HEK293 (cell line): ENCODE measurements at regions not wholly inside any gene's neighbourhood (a gene's known extent, or its start where the extent isn't known, plus 50 kb on each side); places are given as distances from the start of the nearest gene placed in this dataset.

ENCODE experiments used
- CTCF ChIA-PET: fragments of 350-600 bp; formaldehyde crosslinking; extraction: SDS; loops from one replicate; lab custom pipeline; 2021; ENCODE audit warnings: antibody characterized with exemption; lab: Yijun Ruan, JAX
- POLR2A ChIA-PET: fragments of 300-600 bp; formaldehyde crosslinking; extraction: SDS; loops from one replicate; lab custom pipeline; 2020; ENCODE audit warnings: antibody characterized with exemption, inconsistent platforms; lab: Yijun Ruan, JAX
- H3K27ac ChIP-seq: fragments of 200-500 bp; sonication (Bioruptor generic); 2 replicates; pipeline ENCODE4 v1.5.1; 2014; ENCODE audit warnings: low read depth, low read length, control low read depth, inconsistent platforms; ENCODE audit errors: extremely low read depth
- H3K36me3 ChIP-seq, 2 experiments: fragments of 200-500 bp in 1 of 2; sonication (Bioruptor generic) in 1 of 2; 1 replicate in 1 of 2; 2 replicates in 1 of 2; pipeline ENCODE4 v1.5.1; 2014 to 2017; ENCODE audit warnings: inconsistent platforms in 2 of 2, low read length in 2 of 2; ENCODE audit not compliant: control insufficient read depth in 2 of 2, insufficient read depth in 1 of 2
- H3K4me1 ChIP-seq: fragments of 200-500 bp; sonication (Bioruptor generic); 2 replicates; pipeline ENCODE4 v1.5.1; 2014; ENCODE audit warnings: mild to moderate bottlenecking, low read length, inconsistent platforms; ENCODE audit not compliant: control insufficient read depth, insufficient read depth
- H3K4me3 ChIP-seq: 2 replicates; pipeline ENCODE4 v1.5.1; 2011; ENCODE audit warnings: low read depth, mild to moderate bottlenecking, control low read depth, low read length, moderate library complexity
- H3K9me3 ChIP-seq: fragments of 200-500 bp; sonication (Bioruptor generic); 2 replicates; pipeline ENCODE4 v1.5.1; 2014; ENCODE audit warnings: low read depth, low read length, inconsistent platforms; ENCODE audit not compliant: control insufficient read depth, insufficient read depth
- BCL11A ChIP-seq: fragments of 450-650 bp; formaldehyde crosslinking; IDR thresholded peaks from 2 replicates; pipeline ENCODE4 v1.5.1; 2016; ENCODE audit warnings: low read depth, missing biosample characterization, missing genetic modification characterization
- EGR2 ChIP-seq: fragments of 450-650 bp; formaldehyde crosslinking; IDR thresholded peaks from 2 replicates; pipeline ENCODE4 v1.5.1; 2016; ENCODE audit warnings: low read depth, missing biosample characterization, missing genetic modification characterization
- MEIS1 ChIP-seq: sonication (generic); formaldehyde crosslinking; IDR thresholded peaks from 2 replicates; pipeline ENCODE4 v1.8.1; 2022; ENCODE audit warnings: missing genetic modification reagents, mild to moderate bottlenecking, borderline replicate concordance
- PRDM10 ChIP-seq: fragments of 450-650 bp; formaldehyde crosslinking; IDR thresholded peaks from 2 replicates; pipeline ENCODE4 v1.5.1; 2016; ENCODE audit warnings: missing biosample characterization, missing genetic modification characterization
- PRDM6 ChIP-seq: fragments of 450-650 bp; formaldehyde crosslinking; IDR thresholded peaks from 2 replicates; pipeline ENCODE4 v1.5.1; 2017; ENCODE audit warnings: missing biosample characterization, missing genetic modification characterization
- SETDB1 ChIP-seq: IDR thresholded peaks from one replicate; pipeline ENCODE4 v1.6.1; 2017; ENCODE audit warnings: mild to moderate bottlenecking, low read length, moderate library complexity, mixed read lengths; ENCODE audit not compliant: insufficient read length
- ZBTB49 ChIP-seq: fragments of 450-650 bp; formaldehyde crosslinking; IDR thresholded peaks from 2 replicates; pipeline ENCODE4 v1.5.1; 2016; ENCODE audit warnings: missing biosample characterization, missing genetic modification characterization, low read depth
- ZFHX2 ChIP-seq: fragments of 450-650 bp; formaldehyde crosslinking; conservative IDR thresholded peaks from 2 replicates; pipeline ENCODE4 v1.5.1; 2016; ENCODE audit warnings: missing biosample characterization, missing genetic modification characterization
- ZNF114 ChIP-seq: fragments of 450-650 bp; formaldehyde crosslinking; IDR thresholded peaks from 2 replicates; pipeline ENCODE4 v1.5.0; 2017; ENCODE audit warnings: missing biosample characterization, missing genetic modification characterization
- ZNF324 ChIP-seq: fragments of 450-650 bp; formaldehyde crosslinking; IDR thresholded peaks from 2 replicates; pipeline ENCODE4 v1.5.1; 2016; ENCODE audit warnings: missing biosample characterization, missing genetic modification characterization
- ZNF449 ChIP-seq: fragments of 450-650 bp; formaldehyde crosslinking; IDR thresholded peaks from 2 replicates; pipeline ENCODE4 v1.5.1; 2017; ENCODE audit warnings: missing biosample characterization, mild to moderate bottlenecking, missing genetic modification characterization, moderate library complexity
- ZNF518A ChIP-seq: fragments of 450-650 bp; formaldehyde crosslinking; conservative IDR thresholded peaks from 2 replicates; pipeline ENCODE4 v1.5.1; 2016; ENCODE audit warnings: low read depth, missing biosample characterization, missing genetic modification characterization
- ZNF623 ChIP-seq: fragments of 450-650 bp; formaldehyde crosslinking; IDR thresholded peaks from 2 replicates; pipeline ENCODE4 v1.5.1; 2016; ENCODE audit warnings: missing biosample characterization, missing genetic modification characterization
- ZNF658 ChIP-seq: fragments of 450-650 bp; formaldehyde crosslinking; IDR thresholded peaks from 2 replicates; pipeline ENCODE4; 2016; ENCODE audit warnings: missing biosample characterization, missing genetic modification characterization
- ZNF701 ChIP-seq: fragments of 450-650 bp; formaldehyde crosslinking; IDR thresholded peaks from 2 replicates; pipeline ENCODE4 v1.5.1; 2016; ENCODE audit warnings: missing biosample characterization, missing genetic modification characterization
- ZNF747 ChIP-seq: fragments of 450-650 bp; formaldehyde crosslinking; IDR thresholded peaks from 2 replicates; pipeline ENCODE4 v1.5.1; 2016; ENCODE audit warnings: missing biosample characterization, missing genetic modification characterization
- ZNF791 ChIP-seq: fragments of 450-650 bp; formaldehyde crosslinking; IDR thresholded peaks from 2 replicates; pipeline ENCODE4 v1.5.1; 2016; ENCODE audit warnings: missing biosample characterization, missing genetic modification characterization

- Histone ChIP-seq H3K4me1 (no peaks in the 10 kb centered on the region), H3K36me3 (no peaks in the 10 kb centered on the region), H3K4me3 (no peak overlapping the region), H3K27ac (no peak overlapping the region), H3K9me3 (no peaks in the 10 kb centered on the region)
- ChIA-PET POLR2A (no interaction called here), CTCF (no interaction called here)
- TF ChIP-seq ZNF747 (tag by site-specific recombination) (no peak), EGR2 (peak; percentile 85), ZNF701 (no peak), ZFHX2 (tag by site-specific recombination) (peak; percentile 75), ZNF114 (tag by site-specific recombination) (no peak), ZNF324 (tag by site-specific recombination) (no peak), ZNF623 (tag by site-specific recombination) (no peak), ZNF791 (tag by site-specific recombination) (no peak)
Measured at GRCh38 chr14:76322594-76323220, 53.2 kb upstream of the ESRRB start.

GRCh38 chr14:76323331-76324050 is 52.4 kb upstream of the ESRRB start:
- H3K27ac ChIP-seq: no peak overlapping the region
- H3K9me3 ChIP-seq: no peaks in the 10 kb centered on the region
- CTCF ChIA-PET: no interaction called here
- no peak overlapping the region for H3K4me3 ChIP-seq
- H3K36me3 ChIP-seq: no peaks in the 10 kb centered on the region
- TF ChIP-seq MEIS1 (CRISPR knock-in tag) (no peak), ZNF449 (tag by site-specific recombination) (no peak), ZNF518A (tag by site-specific recombination) (no peak), SETDB1 (no peak), ZBTB49 (no peak), ZNF658 (tag by site-specific recombination) (no peak), PRDM6 (tag by site-specific recombination) (no peak), ZNF114 (tag by site-specific recombination) (no peak), BCL11A (tag by site-specific recombination) (no peak), PRDM10 (no peak)
- POLR2A ChIA-PET: no interaction called here
- H3K4me1 ChIP-seq: no peaks in the 10 kb centered on the region
